Small intestine (tissue), 7 donors: ENCODE measurements at regions not wholly inside any gene's neighbourhood (a gene's known extent, or its start where the extent isn't known, plus 50 kb on each side); places are given as distances from the start of the nearest gene placed in this dataset.
"Not testable (repeated sequence)": the region's sequence is repeated elsewhere in the genome, so short reads cannot be mapped to it uniquely, and the experiment has no call there.

Experiments
- DNase-seq, 2 donors: peaks; one replicate each; pipeline versions ENCODE4 v3.0.0 to v3.0.0-alpha.2; 2013
- FAIRE-seq: peaks from 2 replicates; lab custom pipeline; 2012; peaks lifted over from hg19 to GRCh38; lab: Jason Lieb, UNC
- H3K27ac ChIP-seq, 3 donors: one replicate each; pipeline ENCODE4 v1.5.1; 2013; ENCODE audit warnings: low read length in 2 of 3, mild to moderate bottlenecking in 2 of 3, control low read depth in 1 of 3, inconsistent platforms in 1 of 3, low read depth in 1 of 3, moderate library complexity in 1 of 3
- H3K27me3 ChIP-seq, 3 donors: one replicate each; pipeline ENCODE4 v1.6.1; 2013; ENCODE audit warnings: low read length in 3 of 3, inconsistent platforms in 1 of 3; ENCODE audit not compliant: control insufficient read depth in 3 of 3, insufficient read depth in 3 of 3
- H3K36me3 ChIP-seq, 3 donors: one replicate each; pipeline ENCODE4 v1.6.1; 2013; ENCODE audit warnings: low read length in 3 of 3, inconsistent platforms in 1 of 3, low read depth in 1 of 3, mild to moderate bottlenecking in 1 of 3, moderate library complexity in 1 of 3; ENCODE audit not compliant: control insufficient read depth in 3 of 3, insufficient read depth in 2 of 3
- H3K4me1 ChIP-seq, 3 donors: one replicate each; pipeline ENCODE4 v1.6.1; 2013; ENCODE audit warnings: low read length in 2 of 3, inconsistent platforms in 1 of 3, low read depth in 1 of 3, mild to moderate bottlenecking in 1 of 3, moderate library complexity in 1 of 3; ENCODE audit not compliant: control insufficient read depth in 3 of 3, insufficient read depth in 2 of 3
- H3K4me3 ChIP-seq, 3 donors: one replicate each; pipeline ENCODE4 v1.5.1; 2013; ENCODE audit warnings: low read length in 3 of 3, control low read depth in 1 of 3, inconsistent platforms in 1 of 3, low read depth in 1 of 3, mild to moderate bottlenecking in 1 of 3, moderate library complexity in 1 of 3
- H3K9me3 ChIP-seq, 2 donors: one replicate each; pipeline ENCODE4 v1.6.1; 2013; ENCODE audit warnings: low read depth in 1 of 2, low read length in 1 of 2; ENCODE audit not compliant: control insufficient read depth in 2 of 2, insufficient read depth in 1 of 2
- WGBS, 3 donors: extraction: QIAGEN DNeasy Blood & Tissue Kit; methylation state at CpG; one replicate each; pipeline ENCODE4 v1.1.7; 2013; 5-methylcytosine and 5-hydroxymethylcytosine counted together
- donor health status: healthy with polysubstance abuse.
- donor health status: control.
- donor health status: control.
- donor health status: Bipolar disorder and iron deficiency.
- donor health status: healthy.

GRCh38 chr9:84517026-84517425 lies 152.5 kb upstream of the NTRK2 start:
- Histone ChIP-seq H3K4me3 (no peak overlapping the region), H3K27ac (no peak overlapping the region), H3K4me1 (no peaks in the 10 kb centered on the region), H3K27me3 (no peaks in the 10 kb centered on the region), H3K9me3 (no peaks in the 10 kb centered on the region), H3K36me3 (no peaks in the 10 kb centered on the region)
- DNase-seq = no peak
- no peak for FAIRE-seq
- WGBS, 3 donors = 81 to 85% (median 82%) methylated on average over 5 of the region's 5 CpGs

DNA sequence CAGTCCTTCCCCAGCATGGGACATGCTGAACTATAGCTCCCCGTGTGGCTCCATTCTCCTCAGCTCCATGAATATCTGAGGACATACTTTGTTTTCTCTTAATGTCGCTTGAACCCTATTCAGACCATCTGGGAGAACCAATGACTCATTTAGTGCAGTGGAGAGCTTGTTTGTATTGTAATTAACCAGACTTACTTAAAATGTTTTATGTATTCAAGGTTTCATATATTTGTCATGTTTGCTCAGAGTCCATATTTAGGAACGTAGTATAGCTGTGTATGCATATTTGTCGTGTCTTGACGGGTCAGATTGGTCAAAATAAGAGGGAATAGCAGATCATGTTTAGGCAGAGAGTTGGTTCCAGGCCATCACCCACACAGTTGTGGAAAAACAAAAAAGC lies 150.1 kb upstream of the NTRK2 start:
- no peaks in the 10 kb centered on the region for H3K9me3 ChIP-seq
- no peak overlapping the region for H3K27ac ChIP-seq
- H3K36me3 ChIP-seq = no peaks in the 10 kb centered on the region
- no peaks in the 10 kb centered on the region for H3K4me1 ChIP-seq
- no peak for FAIRE-seq
- no peak for DNase-seq
- H3K27me3 ChIP-seq = no peaks in the 10 kb centered on the region
- no peak overlapping the region for H3K4me3 ChIP-seq
- 82 to 83% (median 82%) methylated on average over 5 of the region's 5 CpGs for WGBS, 3 donors

DNA sequence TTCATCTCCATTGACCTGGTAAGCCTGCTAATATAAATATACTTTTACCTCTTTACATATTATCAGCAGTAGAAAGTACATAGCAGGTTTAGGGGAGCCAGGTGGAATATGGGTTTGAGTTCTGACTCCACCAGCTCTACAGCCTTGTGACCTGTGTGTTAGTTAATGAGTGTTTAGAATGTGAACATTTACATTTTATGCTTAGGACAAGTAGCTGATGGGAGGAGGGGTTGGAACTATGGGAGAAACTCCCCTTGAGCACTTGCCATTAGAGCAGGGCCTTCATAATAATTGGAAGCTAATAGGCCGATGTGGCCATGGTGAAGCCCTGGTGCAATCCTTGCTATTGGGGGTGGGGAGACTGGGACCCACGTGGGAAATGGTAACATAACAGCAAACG lies 148.3 kb upstream of the NTRK2 start:
- Histone ChIP-seq H3K36me3 (no peaks in the 10 kb centered on the region), H3K9me3 (no peaks in the 10 kb centered on the region), H3K4me3 (no peak overlapping the region), H3K4me1 (no peaks in the 10 kb centered on the region), H3K27me3 (no peaks in the 10 kb centered on the region), H3K27ac (no peak overlapping the region)
- WGBS, 3 donors = 46 to 58% (median 58%) methylated on average over 3 of the region's 3 CpGs
- DNase-seq (no peak), FAIRE-seq (no peak)

- not testable (repeated sequence) for H3K4me1 ChIP-seq, H3K36me3 ChIP-seq, DNase-seq, H3K27ac ChIP-seq, H3K27me3 ChIP-seq, FAIRE-seq, H3K9me3 ChIP-seq, H3K4me3 ChIP-seq
- WGBS, 3 donors = 94 to 97% (median 95%) methylated on average over 21 to 26 of the region's 26 CpGs
Measured at GRCh38 chr9:84526211-84526610, 143.3 kb upstream of the NTRK2 start.

DNA sequence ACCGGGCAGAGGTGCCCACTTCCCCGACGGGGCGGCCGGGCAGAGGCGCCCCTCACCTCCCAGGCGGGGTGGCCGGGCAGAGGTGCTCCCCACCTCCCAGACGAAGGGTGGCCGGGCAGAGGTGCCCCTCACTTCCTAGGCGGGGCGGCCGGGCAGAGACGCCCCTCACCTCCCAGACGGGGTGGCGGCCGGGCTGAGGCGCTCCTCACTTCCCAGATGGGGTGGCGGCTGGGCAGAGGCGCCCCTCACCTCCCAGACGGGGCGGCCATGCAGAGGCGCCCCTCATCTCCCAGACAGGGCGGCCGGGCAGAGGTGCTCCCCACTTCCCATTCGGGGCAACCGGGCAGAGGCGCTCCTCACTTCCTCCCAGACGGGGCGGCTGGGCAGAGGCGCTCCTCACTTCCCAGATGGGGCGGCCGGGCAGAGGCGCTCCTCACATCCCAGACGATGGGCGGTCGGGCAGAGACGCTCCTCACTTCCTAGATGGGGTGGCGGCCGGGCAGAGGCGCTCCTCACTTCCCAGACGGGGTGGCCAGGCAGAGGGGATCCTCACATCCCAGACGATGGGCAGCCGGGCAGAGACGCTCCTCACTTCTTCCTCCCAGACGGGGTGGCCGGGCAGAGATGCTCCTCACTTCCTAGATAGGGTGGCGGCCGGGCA lies 142.3 kb upstream of the NTRK2 start:
- H3K36me3 ChIP-seq, H3K4me1 ChIP-seq, H3K4me3 ChIP-seq, H3K27me3 ChIP-seq, DNase-seq, H3K9me3 ChIP-seq, H3K27ac ChIP-seq, FAIRE-seq: not testable (repeated sequence)
- WGBS, 3 donors = 95 to 97% (median 97%) methylated on average over 31 to 49 of the region's 49 CpGs

GRCh38 chr9:84535973-84536372 lies 133.6 kb upstream of the NTRK2 start:
- not testable (repeated sequence) for H3K36me3 ChIP-seq, H3K9me3 ChIP-seq, H3K27ac ChIP-seq, H3K4me1 ChIP-seq, H3K4me3 ChIP-seq, FAIRE-seq, DNase-seq, H3K27me3 ChIP-seq
- 49 to 51% (median 50%) methylated on average over 10 of the region's 10 CpGs for WGBS, 3 donors

DNA sequence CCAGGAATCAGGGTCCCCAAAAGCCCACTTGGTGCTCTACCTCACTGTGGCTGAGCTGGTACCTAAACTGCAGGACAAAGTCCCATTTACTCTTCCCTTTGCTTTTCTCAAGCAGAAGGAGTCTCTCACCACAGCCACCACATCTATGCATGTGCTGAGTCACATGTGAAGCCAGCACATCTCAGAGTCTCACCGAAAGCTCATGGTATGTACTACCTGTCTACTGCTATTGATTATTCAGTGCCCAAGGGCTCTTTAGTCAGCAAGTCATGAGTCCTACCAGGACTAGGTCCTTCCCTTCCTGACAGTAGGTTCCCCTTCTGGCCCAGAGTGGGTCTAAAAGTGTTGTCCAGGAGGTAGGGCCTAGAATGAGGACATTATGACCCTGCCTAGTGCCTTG lies 130.7 kb upstream of the NTRK2 start:
- Histone ChIP-seq H3K27me3 (no peaks in the 10 kb centered on the region), H3K27ac (no peak overlapping the region), H3K4me1 (no peaks in the 10 kb centered on the region), H3K4me3 (no peak overlapping the region), H3K9me3 (peaks cover 0 to 3% of the 10 kb centered on the region in 2 donors), H3K36me3 (no peaks in the 10 kb centered on the region)
- 83 to 96% (median 93%) methylated on average over 1 of the region's 1 CpG for WGBS, 3 donors
- FAIRE-seq (no peak), DNase-seq (no peak)

DNA sequence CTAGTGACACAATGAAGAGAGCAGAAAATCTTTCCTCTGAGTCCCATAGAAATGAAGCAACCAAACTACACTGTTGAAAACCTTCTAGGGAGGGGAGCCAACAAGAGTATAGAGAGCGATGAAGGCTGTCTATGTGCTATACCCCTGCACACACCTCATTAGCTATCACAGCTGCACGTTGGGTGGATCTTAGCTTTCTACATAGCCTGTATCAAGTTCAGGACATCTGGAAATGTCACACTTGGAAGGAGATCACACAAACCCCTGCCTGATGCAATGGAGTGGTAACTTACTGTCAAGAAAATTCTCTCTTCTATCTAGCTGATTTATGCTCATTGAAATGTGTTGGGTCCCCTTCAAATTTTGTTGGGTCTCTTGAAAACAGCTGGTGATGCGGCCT lies 127.0 kb upstream of the NTRK2 start:
- Histone ChIP-seq H3K27ac (no peak overlapping the region), H3K9me3 (no peaks in the 10 kb centered on the region), H3K36me3 (no peaks in the 10 kb centered on the region), H3K27me3 (no peaks in the 10 kb centered on the region), H3K4me3 (no peak overlapping the region), H3K4me1 (no peaks in the 10 kb centered on the region)
- no peak for DNase-seq
- WGBS, 3 donors = 74 to 78% (median 77%) methylated on average over 3 of the region's 3 CpGs
- no peak for FAIRE-seq

DNA sequence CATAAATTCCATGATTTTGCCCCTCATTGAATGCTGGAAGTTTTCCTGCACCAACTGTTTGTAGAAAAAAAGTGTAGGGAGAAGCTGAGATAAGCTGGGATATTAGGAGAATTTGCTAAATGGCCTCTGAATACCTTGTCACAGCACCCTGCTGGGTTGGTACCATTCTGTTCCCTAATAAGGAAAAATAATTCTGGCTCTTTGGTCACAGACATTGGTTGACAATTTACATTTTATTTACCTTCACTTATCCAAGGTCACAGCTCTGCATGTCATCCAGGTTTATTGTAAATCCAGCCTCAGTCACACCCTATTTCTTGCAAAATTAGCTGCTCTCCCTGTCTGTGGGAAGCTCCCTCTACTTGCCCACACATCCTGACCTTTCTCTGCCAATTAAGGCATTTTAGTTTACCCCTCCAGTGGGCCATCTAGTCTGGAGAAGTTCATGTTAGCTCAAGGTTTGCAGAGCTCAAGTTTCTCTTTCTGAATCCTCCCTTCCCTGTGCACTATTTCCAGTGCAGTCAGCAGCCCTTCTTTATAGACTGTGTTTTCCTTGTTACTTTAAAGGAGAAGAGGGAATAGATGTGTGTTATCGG lies 115.4 kb upstream of the NTRK2 start:
- no peaks in the 10 kb centered on the region for H3K36me3 ChIP-seq
- FAIRE-seq = no peak
- no peak for DNase-seq

More for the DNA sequence above, 115.4 kb upstream of the NTRK2 start:
- Histone ChIP-seq H3K27me3 (no peaks in the 10 kb centered on the region), H3K4me1 (no peaks in the 10 kb centered on the region), H3K9me3 (no peaks in the 10 kb centered on the region), H3K4me3 (no peak overlapping the region), H3K27ac (no peak overlapping the region)
- 55 to 74% (median 63%) methylated on average over 1 of the region's 1 CpG for WGBS, 3 donors
